HG03097 (cell line): ENCODE measurements at regions not wholly inside any gene's neighbourhood (a gene's known extent, or its start where the extent isn't known, plus 50 kb on each side); places are given as distances from the start of the nearest gene placed in this dataset.
"Not testable (repeated sequence)": the region's sequence is repeated elsewhere in the genome, so short reads cannot be mapped to it uniquely, and the experiment has no call there.

Source experiments
- ATAC-seq: cut with Tn5 transposase; IDR thresholded peaks from one replicate; pipeline ENCODE4 v1.9.1; 2021; ENCODE audit not compliant: unreplicated experiment, low FRiP score

GRCh38 chr2:111439237-111439636 is 318.5 kb downstream of the BCL2L11 start:
- ATAC-seq: not testable (repeated sequence)

- not testable (repeated sequence) for ATAC-seq
Observed at GRCh38 chr2:111441614-111442013, 320.9 kb downstream of the BCL2L11 start.

GRCh38 chr2:111442767-111443454 is 322.2 kb downstream of the BCL2L11 start:
- not testable (repeated sequence) for ATAC-seq

DNA sequence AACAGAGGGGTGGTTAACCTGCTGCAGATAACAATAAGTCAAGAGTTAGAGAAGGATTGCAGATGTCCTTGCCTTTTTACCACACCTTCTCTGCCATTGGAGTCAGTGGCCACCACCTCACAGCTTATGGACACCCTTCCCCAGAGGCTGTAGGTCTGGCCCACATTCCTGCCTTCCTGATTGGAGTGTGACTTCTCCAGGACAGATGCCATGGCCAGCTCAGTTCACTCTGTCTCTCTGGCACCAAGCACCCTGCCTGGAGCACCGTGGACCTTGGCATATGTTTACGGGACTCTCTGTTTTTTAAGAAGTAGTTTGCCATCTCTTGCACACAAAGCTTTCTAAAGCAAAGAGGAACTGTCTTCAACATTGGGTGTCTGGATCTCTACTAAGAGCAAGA is 323.8 kb downstream of the BCL2L11 start:
- ATAC-seq: not testable (repeated sequence)

DNA sequence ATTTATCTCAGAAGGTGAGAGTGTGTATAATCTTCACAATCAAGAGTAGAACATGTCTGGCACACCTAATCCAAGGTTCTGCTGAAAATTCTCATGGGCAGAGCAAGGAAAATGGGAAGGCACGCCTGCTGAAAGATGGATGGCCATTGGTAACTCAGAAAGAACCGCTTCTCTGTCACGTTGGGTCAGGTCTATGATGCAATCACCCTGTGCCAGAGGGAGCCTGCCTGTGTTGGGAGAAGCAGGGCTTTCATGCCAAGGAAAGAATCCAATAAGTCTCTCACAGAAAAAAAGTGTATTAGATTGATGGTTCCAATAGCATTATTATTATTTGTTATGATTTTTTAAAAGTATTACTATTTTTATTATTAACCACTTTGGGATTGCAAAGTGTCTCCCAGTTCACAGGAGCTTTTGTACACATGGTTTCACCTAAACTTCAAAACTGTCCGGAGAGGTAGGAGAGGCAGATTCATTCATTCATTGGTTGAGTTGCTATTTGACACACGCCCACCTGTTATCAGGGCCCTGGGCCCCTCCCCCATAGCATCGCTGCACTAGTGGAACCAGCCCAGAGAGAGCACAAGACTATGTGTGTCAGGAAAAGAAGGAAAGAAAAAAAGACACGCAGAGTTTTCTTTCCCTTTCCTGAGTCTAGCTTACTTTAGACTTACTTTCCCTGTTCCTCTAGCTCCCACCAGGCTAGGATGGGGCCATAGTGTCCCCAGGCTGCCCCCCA is 324.6 kb downstream of the BCL2L11 start:
- ATAC-seq: not testable (repeated sequence)

GRCh38 chr2:111445941-111446340 is 325.2 kb downstream of the BCL2L11 start:
- not testable (repeated sequence) for ATAC-seq

- ATAC-seq: not testable (repeated sequence)
Observed at GRCh38 chr2:111447482-111447881, 326.8 kb downstream of the BCL2L11 start.

GRCh38 chr2:111448796-111449195 is 328.1 kb downstream of the BCL2L11 start:
- ATAC-seq: not testable (repeated sequence)

GRCh38 chr2:111450526-111450925 is 329.8 kb downstream of the BCL2L11 start:
- ATAC-seq: not testable (repeated sequence)

GRCh38 chr2:111451692-111452199 is 331.0 kb downstream of the BCL2L11 start:
- not testable (repeated sequence) for ATAC-seq

DNA sequence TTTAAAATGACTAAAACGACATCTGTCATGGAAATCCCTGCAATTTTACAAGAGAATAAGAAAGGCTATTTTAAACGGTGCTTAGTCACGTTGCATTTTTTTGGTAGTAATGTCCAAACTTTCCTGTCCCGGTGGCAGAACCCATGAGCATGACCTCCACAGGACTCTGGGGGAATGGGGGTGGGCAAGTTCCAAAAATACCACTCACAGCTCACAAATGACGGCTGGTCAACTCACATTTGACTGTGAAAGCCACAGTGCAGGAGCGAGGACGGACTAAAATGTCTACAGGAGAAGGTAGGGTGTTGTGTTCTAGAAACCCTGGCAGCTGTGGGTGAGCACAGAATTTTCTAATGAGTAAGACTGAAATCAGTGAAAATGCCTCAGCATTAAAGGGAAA is 331.5 kb downstream of the BCL2L11 start:
- not testable (repeated sequence) for ATAC-seq

DNA sequence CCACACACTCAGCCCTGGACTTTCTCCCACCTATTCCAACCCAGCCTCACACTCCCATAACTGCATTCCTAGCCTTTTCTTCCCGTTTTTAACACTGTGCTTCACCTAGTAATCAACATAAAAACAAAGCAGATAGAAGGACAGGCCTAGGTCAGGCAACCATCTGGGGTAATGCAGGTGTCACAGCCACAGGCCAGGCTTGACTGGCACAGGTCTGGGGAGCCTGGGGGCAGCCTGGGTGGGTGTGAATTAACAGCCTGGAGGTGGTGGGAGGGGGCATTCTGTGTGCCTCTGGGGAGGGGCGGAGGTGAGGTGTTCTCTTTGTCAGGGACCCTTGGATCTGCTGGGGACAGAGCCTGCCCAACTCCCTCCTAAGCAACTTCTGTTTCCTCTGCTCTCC is 332.6 kb downstream of the BCL2L11 start:
- not testable (repeated sequence) for ATAC-seq

GRCh38 chr2:111453816-111454215 is 333.1 kb downstream of the BCL2L11 start:
- not testable (repeated sequence) for ATAC-seq

- ATAC-seq: not testable (repeated sequence)
Observed at GRCh38 chr2:111454404-111454803, 333.7 kb downstream of the BCL2L11 start.

- not testable (repeated sequence) for ATAC-seq
Observed at GRCh38 chr2:111455016-111456015, 334.6 kb downstream of the BCL2L11 start.

DNA sequence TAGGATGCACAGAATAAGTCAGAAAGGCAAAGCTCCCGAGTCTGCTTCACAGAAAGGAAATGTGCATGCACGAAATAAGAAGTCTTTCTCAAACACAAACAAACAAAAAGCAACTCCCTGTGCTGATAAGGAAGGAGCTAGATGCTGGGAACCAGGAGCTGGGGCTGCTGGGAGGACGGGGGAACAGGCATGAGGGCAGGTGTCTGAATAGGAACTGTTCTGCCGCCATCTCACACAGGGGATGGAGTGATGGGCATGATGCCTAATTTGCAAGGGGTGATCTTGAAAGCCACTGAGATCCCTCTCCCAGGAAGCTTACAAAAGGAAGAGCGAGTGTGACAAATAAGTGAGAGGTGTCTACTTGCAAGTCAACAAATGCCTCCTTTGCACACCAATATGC is 336.5 kb downstream of the BCL2L11 start:
- ATAC-seq: not testable (repeated sequence)

- ATAC-seq: not testable (repeated sequence)
Observed at GRCh38 chr2:111460901-111461300, 340.2 kb downstream of the BCL2L11 start.

GRCh38 chr2:111461831-111462230 is 341.1 kb downstream of the BCL2L11 start:
- not testable (repeated sequence) for ATAC-seq

GRCh38 chr2:111462572-111462971 is 341.9 kb downstream of the BCL2L11 start:
- ATAC-seq: not testable (repeated sequence)

GRCh38 chr2:111463238-111463848 is 342.6 kb downstream of the BCL2L11 start:
- not testable (repeated sequence) for ATAC-seq
